ENCODE measurements at regions not wholly inside any gene's neighbourhood (a gene's known extent, or its start where the extent isn't known, plus 50 kb on each side); places are given as distances from the start of the nearest gene placed in this dataset.
A peak's percentile ranks its signal among the peaks of the same experiment; 100 is the strongest.

DNA sequence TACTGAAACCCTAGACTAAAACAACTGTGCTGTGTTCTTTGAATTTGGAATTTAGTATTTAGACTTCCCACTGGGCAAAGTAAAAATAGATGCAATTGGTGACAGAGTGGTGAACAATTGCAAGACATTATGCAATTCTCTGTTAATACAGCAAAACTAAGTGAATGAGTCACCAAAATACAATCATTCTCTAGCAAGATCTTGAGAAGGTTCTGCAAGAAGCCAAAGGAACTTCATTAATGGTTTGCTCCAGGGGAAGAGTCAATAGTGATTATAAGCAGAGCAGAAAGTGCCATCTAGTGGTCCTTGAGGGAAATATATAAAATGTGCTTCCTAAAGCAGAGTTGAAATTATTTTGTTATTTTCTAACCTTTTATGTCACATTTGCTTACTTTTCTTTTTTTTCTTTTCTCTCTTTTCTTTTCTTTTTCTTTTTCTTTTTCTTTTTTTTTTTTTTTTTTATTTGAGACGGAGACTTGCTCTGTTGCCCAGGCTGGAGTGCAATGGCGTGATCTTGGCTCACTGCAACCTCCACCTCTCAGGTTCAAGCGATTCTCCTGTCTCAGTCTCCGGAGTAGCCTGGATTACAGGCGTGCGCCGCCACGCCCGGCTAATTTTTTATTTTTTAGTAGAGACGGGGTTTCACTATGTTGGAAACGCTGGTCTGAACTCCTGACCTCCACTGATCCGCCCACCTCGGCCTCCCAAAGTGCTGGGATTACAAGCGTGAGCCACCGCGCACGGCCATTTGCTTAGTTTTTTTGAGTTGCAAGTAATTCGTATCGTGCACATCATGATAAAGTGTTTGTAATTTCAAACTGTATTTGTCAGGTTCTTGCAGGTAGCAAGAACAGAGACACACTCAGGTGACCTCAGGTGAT lies 99.2 kb downstream of the CTH start:
- DNase-seq = peak; percentile 57

GRCh38 chr1:70517444-70517843 lies 106.4 kb downstream of the CTH start:
- Histone ChIP-seq H3K79me2 (ENCODE audit: control insufficient read depth, insufficient read depth, low read length) (no peaks in the 10 kb centered on the region), H3K4me3 (ENCODE audit: control extremely low read depth in 1 of 5, extremely low read depth in 1 of 5, insufficient read depth in 1 of 5, low read depth in 2 of 5, low read length in 4 of 5) (no peak overlapping the region), H3K9me3 (ENCODE audit: control extremely low read depth in 1 of 3, control insufficient read depth in 2 of 3, insufficient read depth in 1 of 3, low read length in 2 of 3) (no peaks in the 10 kb centered on the region), H3K9ac (ENCODE audit: low read length) (no peak overlapping the region), H3K4me2 (replicated peaks; ENCODE audit: low read depth, low read length, poor library complexity, severe bottlenecking) (no peak overlapping the region), H3K4me1 (ENCODE audit: control insufficient read depth in 2 of 2, insufficient read depth in 2 of 2, low read length in 2 of 2) (no peaks in the 10 kb centered on the region), H3K27me3 (replicated peaks in 1 of 4; ENCODE audit: control extremely low read depth in 1 of 4, control insufficient read depth in 3 of 4, insufficient read depth in 4 of 4, low read length in 3 of 4) (no peaks in the 10 kb centered on the region), H3K36me3 (replicated peaks in 1 of 2; ENCODE audit: control extremely low read depth in 1 of 2, control insufficient read depth in 1 of 2, extremely low read depth in 1 of 2, insufficient read depth in 2 of 2, low read length in 1 of 2) (no peaks in the 10 kb centered on the region), H2AFZ (ENCODE audit: insufficient read depth, low read depth, low read length, poor library complexity, severe bottlenecking) (peak overlapping the region; percentile 30), H4K20me1 (ENCODE audit: control insufficient read depth, insufficient read depth, low read length, poor library complexity, severe bottlenecking) (no peaks in the 10 kb centered on the region), H3K27ac (ENCODE audit: low read length in 2 of 2) (no peak overlapping the region)
- 80% methylated on average over 1 of the region's 2 CpGs for WGBS (ENCODE audit: insufficient coverage)
- POLR2A ChIA-PET = no interaction called here
- Mint-ChIP-seq H3K4me3 (no peak overlapping the region), H3K4me1 (no peaks in the 10 kb centered on the region), H3K27me3 (peaks cover 4% of the 10 kb centered on the region), H3K9me3 (ENCODE audit: insufficient read depth) (no peaks in the 10 kb centered on the region), H3K27ac (no peak overlapping the region)
- no peak for TF ChIP-seq EZH2 (IDR thresholded peaks at IDR 0.05; ENCODE audit: borderline replicate concordance, insufficient read depth, low read depth, low read length, poor library complexity, severe bottlenecking)
- TF ChIP-seq, protein P1, sequence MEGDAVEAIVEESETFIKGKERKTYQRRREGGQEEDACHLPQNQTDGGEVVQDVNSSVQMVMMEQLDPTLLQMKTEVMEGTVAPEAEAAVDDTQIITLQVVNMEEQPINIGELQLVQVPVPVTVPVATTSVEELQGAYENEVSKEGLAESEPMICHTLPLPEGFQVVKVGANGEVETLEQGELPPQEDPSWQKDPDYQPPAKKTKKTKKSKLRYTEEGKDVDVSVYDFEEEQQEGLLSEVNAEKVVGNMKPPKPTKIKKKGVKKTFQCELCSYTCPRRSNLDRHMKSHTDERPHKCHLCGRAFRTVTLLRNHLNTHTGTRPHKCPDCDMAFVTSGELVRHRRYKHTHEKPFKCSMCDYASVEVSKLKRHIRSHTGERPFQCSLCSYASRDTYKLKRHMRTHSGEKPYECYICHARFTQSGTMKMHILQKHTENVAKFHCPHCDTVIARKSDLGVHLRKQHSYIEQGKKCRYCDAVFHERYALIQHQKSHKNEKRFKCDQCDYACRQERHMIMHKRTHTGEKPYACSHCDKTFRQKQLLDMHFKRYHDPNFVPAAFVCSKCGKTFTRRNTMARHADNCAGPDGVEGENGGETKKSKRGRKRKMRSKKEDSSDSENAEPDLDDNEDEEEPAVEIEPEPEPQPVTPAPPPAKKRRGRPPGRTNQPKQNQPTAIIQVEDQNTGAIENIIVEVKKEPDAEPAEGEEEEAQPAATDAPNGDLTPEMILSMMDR (IDR thresholded peaks at IDR 0.05) = no peak
- no peak for ATAC-seq (ENCODE audit: low read depth)
- no peak for DNase-seq
- CTCF ChIA-PET = interaction anchor here (1.2 kb wide), 1 partner anchor 12 kb away, joined by 5 read pairs; no protein-coding TSS in a partner anchor
- intact Hi-C loops (cut with micrococcal nuclease) = no loop called here

More for the DNA sequence above, 99.2 kb downstream of the CTH start:
- H3K36me3 ChIP-seq (replicated peaks in 1 of 2; ENCODE audit: control extremely low read depth in 1 of 2, control insufficient read depth in 1 of 2, extremely low read depth in 1 of 2, insufficient read depth in 2 of 2, low read length in 1 of 2) = no peaks in the 10 kb centered on the region
- TF ChIP-seq, protein P1 (IDR thresholded peaks at IDR 0.05) = peak; percentile 83
- TF ChIP-seq EZH2 (IDR thresholded peaks at IDR 0.05; ENCODE audit: borderline replicate concordance, insufficient read depth, low read depth, low read length, poor library complexity, severe bottlenecking) = no peak
- no peaks in the 10 kb centered on the region for H4K20me1 ChIP-seq (ENCODE audit: control insufficient read depth, insufficient read depth, low read length, poor library complexity, severe bottlenecking)
- POLR2A ChIA-PET = no interaction called here
- no peaks in the 10 kb centered on the region for H3K9me3 ChIP-seq (ENCODE audit: control extremely low read depth in 1 of 3, control insufficient read depth in 2 of 3, insufficient read depth in 1 of 3, low read length in 2 of 3)
- no peak overlapping the region for H3K4me2 ChIP-seq (replicated peaks; ENCODE audit: low read depth, low read length, poor library complexity, severe bottlenecking)
- H3K4me1 ChIP-seq (ENCODE audit: control insufficient read depth in 2 of 2, insufficient read depth in 2 of 2, low read length in 2 of 2) = no peaks in the 10 kb centered on the region
- H3K79me2 ChIP-seq (ENCODE audit: control insufficient read depth, insufficient read depth, low read length) = no peaks in the 10 kb centered on the region
- Mint-ChIP-seq H3K9me3 (ENCODE audit: insufficient read depth) (no peaks in the 10 kb centered on the region), H3K27me3 (peaks cover 19% of the 10 kb centered on the region), H3K27ac (no peak overlapping the region), H3K4me3 (no peak overlapping the region), H3K4me1 (no peaks in the 10 kb centered on the region)
- 79% methylated on average over 17 of the region's 19 CpGs for WGBS (ENCODE audit: insufficient coverage)
- intact Hi-C loops (cut with micrococcal nuclease) = no loop called here
- peak; percentile 31 for ATAC-seq (ENCODE audit: low read depth)
- CTCF ChIA-PET = no interaction called here
- no peak overlapping the region for H2AFZ ChIP-seq (ENCODE audit: insufficient read depth, low read depth, low read length, poor library complexity, severe bottlenecking)
- H3K27ac ChIP-seq (ENCODE audit: low read length in 2 of 2) = no peak overlapping the region
- H3K9ac ChIP-seq (ENCODE audit: low read length) = no peak overlapping the region
- H3K4me3 ChIP-seq (ENCODE audit: control extremely low read depth in 1 of 5, extremely low read depth in 1 of 5, insufficient read depth in 1 of 5, low read depth in 2 of 5, low read length in 4 of 5) = no peak overlapping the region
- H3K27me3 ChIP-seq (replicated peaks in 1 of 4; ENCODE audit: control extremely low read depth in 1 of 4, control insufficient read depth in 3 of 4, insufficient read depth in 4 of 4, low read length in 3 of 4) = no peaks in the 10 kb centered on the region
